Loucy (cell line): ENCODE measurements at regions not wholly inside any gene's neighbourhood (a gene's known extent, or its start where the extent isn't known, plus 50 kb on each side); places are given as distances from the start of the nearest gene placed in this dataset.

Experiments
- H2AFZ ChIP-seq: fragments of 200-600 bp; sonication (generic); 2 replicates; pipeline ENCODE4 v1.6.0; 2016; ENCODE audit warnings: antibody characterized with exemption, mild to moderate bottlenecking, low read length, moderate library complexity
- H3F3A ChIP-seq: fragments of 200-600 bp; 2 replicates; pipeline ENCODE4 v1.6.0; 2016; ENCODE audit warnings: antibody characterized with exemption, low read depth, mild to moderate bottlenecking
- H3K27me3 ChIP-seq: fragments of 200-600 bp; sonication (generic); 2 replicates; pipeline ENCODE4 v1.6.1; 2014; ENCODE audit warnings: low read length, mild to moderate bottlenecking; ENCODE audit not compliant: insufficient read depth, poor library complexity, severe bottlenecking
- H3K36me3 ChIP-seq: fragments of 200-600 bp; sonication (generic); 2 replicates; pipeline ENCODE4 v1.6.1; 2016; ENCODE audit warnings: low read length; ENCODE audit not compliant: insufficient read depth
- H3K4me1 ChIP-seq: fragments of 200-600 bp; sonication (generic); 2 replicates; pipeline ENCODE4 v1.5.1; 2014; ENCODE audit warnings: low read length, mild to moderate bottlenecking; ENCODE audit not compliant: insufficient read depth, poor library complexity, severe bottlenecking
- H3K4me2 ChIP-seq: fragments of 200-600 bp; sonication (generic); 2 replicates; pipeline ENCODE4 v1.6.0; 2014; ENCODE audit warnings: antibody characterized with exemption, low read length, low read depth, mild to moderate bottlenecking; ENCODE audit not compliant: poor library complexity, severe bottlenecking
- H3K4me3 ChIP-seq: fragments of 200-600 bp; sonication (generic); 2 replicates; pipeline ENCODE4 v1.5.1; 2014; ENCODE audit warnings: low read length, mild to moderate bottlenecking, mixed read lengths; ENCODE audit not compliant: poor library complexity, severe bottlenecking
- H3K79me2 ChIP-seq: fragments of 200-600 bp; sonication (generic); 2 replicates; pipeline ENCODE4 v1.6.1; 2014; ENCODE audit warnings: low read length; ENCODE audit not compliant: insufficient read depth
- H3K9ac ChIP-seq: fragments of 200-600 bp; sonication (generic); 2 replicates; pipeline ENCODE4 v1.6.0; 2014; ENCODE audit warnings: mild to moderate bottlenecking, low read depth, low read length, moderate library complexity; ENCODE audit not compliant: poor library complexity, severe bottlenecking
- H3K9me2 ChIP-seq: fragments of 200-600 bp; sonication (generic); replicated peaks from 2 replicates; pipeline ENCODE4 v1.6.1; 2016; ENCODE audit warnings: low read depth, low read length, mixed read lengths
- H3K9me3 ChIP-seq: fragments of 200-600 bp; sonication (generic); 2 replicates; pipeline ENCODE4 v1.6.1; 2014; ENCODE audit warnings: mild to moderate bottlenecking, antibody characterized with exemption, low read length, low read depth; ENCODE audit not compliant: insufficient read depth
- H4K20me1 ChIP-seq: fragments of 200-600 bp; sonication (generic); 2 replicates; pipeline ENCODE4 v1.6.0; 2014; ENCODE audit warnings: antibody characterized with exemption, low read length, mild to moderate bottlenecking; ENCODE audit not compliant: insufficient read depth, poor library complexity, severe bottlenecking
- EZH2phosphoT487 ChIP-seq: fragments of 200-600 bp; IDR thresholded peaks from 2 replicates; pipeline ENCODE4 v1.6.1; 2018; ENCODE audit warnings: antibody characterized with exemption, mild to moderate bottlenecking, moderate library complexity, borderline replicate concordance
- TF ChIP-seq, protein P1 (sequence below): fragments of 200-600 bp; sonication (generic); conservative IDR thresholded peaks from 2 replicates; pipeline ENCODE4 v1.5.1; 2014; ENCODE audit warnings: mild to moderate bottlenecking, antibody characterized with exemption, low read length

DNA sequence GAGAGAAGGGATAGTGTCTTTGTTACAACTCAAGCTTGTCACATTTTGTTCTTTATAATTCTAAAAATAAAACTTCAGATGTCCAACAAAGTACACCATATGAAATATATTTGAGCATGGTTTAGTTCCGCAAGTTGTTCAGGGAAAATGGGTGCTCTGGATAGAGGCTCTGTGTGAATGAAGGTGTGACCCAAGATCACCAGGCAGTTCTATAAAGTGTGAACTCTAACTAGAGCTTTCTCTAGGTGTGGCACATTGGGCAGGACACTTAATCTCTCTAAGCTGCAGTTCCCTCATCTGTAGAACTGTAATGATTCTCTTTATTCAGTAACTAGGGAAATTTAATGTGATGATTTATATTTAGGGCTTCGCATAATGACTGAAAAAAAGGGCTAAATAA is 139.3 kb downstream of the BCHE start:
- no peaks in the 10 kb centered on the region for H3K27me3 ChIP-seq
- H3F3A ChIP-seq: no peaks in the 10 kb centered on the region
- H4K20me1 ChIP-seq: no peaks in the 10 kb centered on the region
- H3K79me2 ChIP-seq: no peaks in the 10 kb centered on the region
- TF ChIP-seq, protein P1, sequence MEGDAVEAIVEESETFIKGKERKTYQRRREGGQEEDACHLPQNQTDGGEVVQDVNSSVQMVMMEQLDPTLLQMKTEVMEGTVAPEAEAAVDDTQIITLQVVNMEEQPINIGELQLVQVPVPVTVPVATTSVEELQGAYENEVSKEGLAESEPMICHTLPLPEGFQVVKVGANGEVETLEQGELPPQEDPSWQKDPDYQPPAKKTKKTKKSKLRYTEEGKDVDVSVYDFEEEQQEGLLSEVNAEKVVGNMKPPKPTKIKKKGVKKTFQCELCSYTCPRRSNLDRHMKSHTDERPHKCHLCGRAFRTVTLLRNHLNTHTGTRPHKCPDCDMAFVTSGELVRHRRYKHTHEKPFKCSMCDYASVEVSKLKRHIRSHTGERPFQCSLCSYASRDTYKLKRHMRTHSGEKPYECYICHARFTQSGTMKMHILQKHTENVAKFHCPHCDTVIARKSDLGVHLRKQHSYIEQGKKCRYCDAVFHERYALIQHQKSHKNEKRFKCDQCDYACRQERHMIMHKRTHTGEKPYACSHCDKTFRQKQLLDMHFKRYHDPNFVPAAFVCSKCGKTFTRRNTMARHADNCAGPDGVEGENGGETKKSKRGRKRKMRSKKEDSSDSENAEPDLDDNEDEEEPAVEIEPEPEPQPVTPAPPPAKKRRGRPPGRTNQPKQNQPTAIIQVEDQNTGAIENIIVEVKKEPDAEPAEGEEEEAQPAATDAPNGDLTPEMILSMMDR: no peak
- no peak for TF ChIP-seq EZH2phosphoT487
- H3K4me1 ChIP-seq: no peaks in the 10 kb centered on the region
- H3K9me3 ChIP-seq: no peaks in the 10 kb centered on the region
- no peaks in the 10 kb centered on the region for H3K36me3 ChIP-seq
- no peaks in the 10 kb centered on the region for H3K9me2 ChIP-seq
- no peak overlapping the region for H2AFZ ChIP-seq
- H3K9ac ChIP-seq: no peak overlapping the region
- no peak overlapping the region for H3K4me2 ChIP-seq
- no peak overlapping the region for H3K4me3 ChIP-seq

DNA sequence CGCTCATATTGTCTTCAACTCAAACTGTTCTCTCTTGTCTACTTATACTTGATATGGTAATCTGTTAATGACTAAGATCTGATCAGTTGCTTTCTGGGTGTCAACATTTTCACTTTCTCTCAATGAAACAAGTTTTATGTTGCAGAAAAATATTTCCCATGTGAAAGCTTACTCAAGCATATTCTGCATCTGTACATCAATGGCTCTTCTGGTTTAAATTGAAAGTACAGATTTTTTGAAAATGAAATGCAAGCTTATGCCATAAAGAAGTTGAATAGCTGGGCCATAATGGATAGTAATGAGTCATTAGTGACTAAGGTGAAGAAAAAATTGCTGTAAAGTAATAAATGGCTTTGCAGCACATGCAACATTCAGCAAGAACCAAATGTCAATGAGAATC is 140.7 kb downstream of the BCHE start:
- H3K27me3 ChIP-seq: no peaks in the 10 kb centered on the region
- H3K9me2 ChIP-seq: no peaks in the 10 kb centered on the region
- no peaks in the 10 kb centered on the region for H4K20me1 ChIP-seq
- no peaks in the 10 kb centered on the region for H3K4me1 ChIP-seq
- no peak overlapping the region for H3K4me3 ChIP-seq
- H3K4me2 ChIP-seq: no peak overlapping the region
- no peak overlapping the region for H2AFZ ChIP-seq
- no peaks in the 10 kb centered on the region for H3F3A ChIP-seq
- no peaks in the 10 kb centered on the region for H3K9me3 ChIP-seq
- no peak overlapping the region for H3K9ac ChIP-seq
- H3K79me2 ChIP-seq: no peaks in the 10 kb centered on the region
- TF ChIP-seq EZH2phosphoT487: no peak
- TF ChIP-seq, protein P1: no peak
- no peaks in the 10 kb centered on the region for H3K36me3 ChIP-seq

DNA sequence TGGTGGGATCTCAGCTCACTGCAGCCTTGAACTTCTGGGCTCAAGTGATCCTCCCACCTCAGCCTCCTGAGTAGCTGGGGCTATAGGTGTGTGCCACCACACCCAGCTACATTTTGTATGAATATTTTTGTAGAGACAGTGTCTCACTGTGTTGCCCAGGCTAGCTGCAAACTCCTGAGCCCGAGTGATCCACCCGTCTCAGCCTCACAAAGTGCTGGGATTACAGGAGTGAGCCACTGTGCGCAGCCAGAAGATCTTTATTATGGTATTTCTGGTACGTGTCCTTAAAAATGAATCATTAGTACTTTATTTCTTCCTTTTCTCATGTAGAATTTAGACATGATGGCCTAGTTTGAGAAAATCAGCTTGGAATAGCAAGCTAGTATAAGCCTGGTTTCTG is 153.3 kb downstream of the BCHE start:
- H3K4me3 ChIP-seq: no peak overlapping the region
- H3K9me2 ChIP-seq: no peaks in the 10 kb centered on the region
- H3K79me2 ChIP-seq: no peaks in the 10 kb centered on the region
- H3K4me2 ChIP-seq: no peak overlapping the region
- H3K4me1 ChIP-seq: no peaks in the 10 kb centered on the region
- H3K9ac ChIP-seq: no peak overlapping the region
- H3K9me3 ChIP-seq: no peaks in the 10 kb centered on the region
- no peaks in the 10 kb centered on the region for H3K27me3 ChIP-seq
- H4K20me1 ChIP-seq: no peaks in the 10 kb centered on the region
- H3F3A ChIP-seq: no peaks in the 10 kb centered on the region
- no peaks in the 10 kb centered on the region for H3K36me3 ChIP-seq
- TF ChIP-seq, protein P1: no peak
- TF ChIP-seq EZH2phosphoT487: no peak
- H2AFZ ChIP-seq: no peak overlapping the region
